ENCODE measurements at regions not wholly inside any gene's neighbourhood (a gene's known extent, or its start where the extent isn't known, plus 50 kb on each side); places are given as distances from the start of the nearest gene placed in this dataset.
"Not testable (repeated sequence)": the region's sequence is repeated elsewhere in the genome, so short reads cannot be mapped to it uniquely, and the experiment has no call there.

- no peak for DNase-seq
Measured at GRCh38 chr7:22066522-22066921, 120.8 kb upstream of the CDCA7L start.

- no peak for DNase-seq
Measured at GRCh38 chr7:22064816-22065215, 119.1 kb upstream of the CDCA7L start.

DNA sequence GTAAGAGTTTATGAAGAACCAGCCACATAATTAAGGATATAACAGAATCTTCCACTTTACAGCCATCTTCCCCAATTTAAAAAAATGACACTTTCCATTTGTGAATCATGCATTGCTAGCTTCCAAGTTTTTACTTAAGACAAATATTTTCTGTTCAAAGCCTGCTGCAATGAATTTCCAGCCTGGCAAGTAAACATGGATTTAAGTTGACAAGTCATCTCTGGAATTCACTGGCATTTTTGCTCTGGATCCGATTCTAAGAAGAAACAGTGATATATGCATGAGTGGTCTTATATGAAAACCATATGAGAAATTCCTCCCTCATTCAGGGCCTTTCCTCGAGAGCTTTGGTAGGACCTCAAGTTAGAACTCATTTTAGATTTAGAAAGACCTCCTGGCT, 116.1 kb upstream of the CDCA7L start:
- DNase-seq, result no peak

DNA sequence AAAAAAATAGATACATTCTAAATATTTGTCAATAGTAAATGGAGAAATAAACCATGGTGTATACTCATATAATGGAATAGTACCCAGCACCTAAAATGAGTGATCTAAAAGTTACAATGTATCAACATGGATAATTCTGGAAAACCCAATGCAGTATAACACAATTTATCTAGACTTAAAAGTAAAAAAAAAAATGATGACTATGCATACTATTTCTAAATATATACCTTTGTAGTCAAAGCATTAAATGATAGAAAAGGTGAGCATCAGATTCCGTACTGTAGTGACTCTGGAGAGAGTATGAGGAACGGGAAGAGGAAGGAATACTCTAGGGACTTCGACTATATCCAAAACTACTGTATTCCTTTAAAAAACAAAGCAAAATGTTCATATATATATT, 115.2 kb upstream of the CDCA7L start:
- DNase-seq, result no peak

GRCh38 chr7:22060197-22060596, 114.5 kb upstream of the CDCA7L start:
- no peak for DNase-seq

GRCh38 chr7:22055226-22055625, 109.5 kb upstream of the CDCA7L start:
- DNase-seq, result no peak

DNA sequence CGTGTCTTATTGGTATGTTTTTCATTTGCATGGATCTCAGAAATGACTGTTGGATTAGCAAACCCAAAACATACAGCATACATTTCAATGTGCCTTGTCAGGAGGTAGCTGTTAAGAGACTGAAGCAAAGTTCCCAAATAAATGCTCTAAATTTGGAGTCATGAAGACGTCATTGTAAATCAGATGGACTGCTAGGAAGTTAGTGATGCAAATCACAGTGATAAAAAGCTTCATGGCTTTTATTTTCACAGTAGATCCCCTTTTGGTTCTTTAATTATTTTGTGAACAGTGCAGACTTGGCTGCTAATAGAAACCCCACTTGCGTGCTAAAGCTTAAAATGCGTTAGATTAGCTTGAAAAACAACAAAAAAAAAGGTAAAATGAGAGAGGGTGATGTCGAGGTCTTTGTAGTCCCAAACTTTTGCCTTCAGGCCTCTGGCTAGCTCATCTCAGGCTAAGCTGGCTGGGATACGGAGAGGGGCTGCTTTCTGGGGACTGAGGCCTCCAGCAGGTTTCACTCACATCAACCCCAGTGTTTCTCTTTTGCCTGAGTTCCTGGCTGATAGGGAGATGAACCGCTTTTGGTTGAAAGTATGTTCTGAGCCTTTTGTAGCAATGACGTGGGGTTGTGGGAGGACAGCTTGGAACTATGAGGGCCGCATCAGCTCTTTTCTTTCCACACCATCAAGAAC, 107.1 kb upstream of the CDCA7L start:
- no peak for DNase-seq

DNA sequence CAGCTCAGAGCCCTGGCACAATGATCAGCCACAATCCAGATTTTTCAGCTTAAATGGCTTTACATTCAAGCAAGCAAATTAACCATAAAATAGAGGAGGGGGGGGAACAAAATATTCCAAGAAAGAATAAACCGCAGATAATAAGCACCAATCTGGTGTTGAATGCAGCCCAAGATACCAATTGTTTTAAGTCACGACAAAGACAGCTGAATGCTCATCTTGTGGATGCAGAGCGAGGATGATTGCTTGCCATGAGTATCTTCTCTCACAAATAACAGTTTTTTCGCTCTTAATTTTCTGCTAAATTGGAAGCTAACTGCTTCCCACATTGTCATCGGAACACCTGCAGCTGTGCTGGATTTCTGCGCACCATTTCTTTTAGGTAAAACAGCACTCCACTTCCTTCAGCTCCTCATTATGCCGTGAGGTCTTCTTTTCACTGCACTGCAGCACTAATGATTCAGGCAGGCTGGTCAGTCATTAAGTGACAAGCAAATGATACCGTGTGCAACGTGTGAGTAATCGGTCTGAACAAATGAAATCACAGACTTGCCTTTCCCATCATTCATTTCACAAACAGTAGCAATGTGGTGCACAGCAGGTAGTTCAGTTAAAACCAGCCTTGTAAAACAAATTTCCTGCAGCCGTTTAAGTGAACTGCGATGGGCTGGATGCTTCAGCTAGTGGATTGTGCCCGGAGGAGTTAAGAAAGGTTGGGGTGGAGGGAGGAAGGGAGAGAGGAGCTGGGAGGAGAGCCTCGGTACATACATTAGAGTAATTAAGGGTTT, 106.4 kb upstream of the CDCA7L start:
- no peak for DNase-seq

DNA sequence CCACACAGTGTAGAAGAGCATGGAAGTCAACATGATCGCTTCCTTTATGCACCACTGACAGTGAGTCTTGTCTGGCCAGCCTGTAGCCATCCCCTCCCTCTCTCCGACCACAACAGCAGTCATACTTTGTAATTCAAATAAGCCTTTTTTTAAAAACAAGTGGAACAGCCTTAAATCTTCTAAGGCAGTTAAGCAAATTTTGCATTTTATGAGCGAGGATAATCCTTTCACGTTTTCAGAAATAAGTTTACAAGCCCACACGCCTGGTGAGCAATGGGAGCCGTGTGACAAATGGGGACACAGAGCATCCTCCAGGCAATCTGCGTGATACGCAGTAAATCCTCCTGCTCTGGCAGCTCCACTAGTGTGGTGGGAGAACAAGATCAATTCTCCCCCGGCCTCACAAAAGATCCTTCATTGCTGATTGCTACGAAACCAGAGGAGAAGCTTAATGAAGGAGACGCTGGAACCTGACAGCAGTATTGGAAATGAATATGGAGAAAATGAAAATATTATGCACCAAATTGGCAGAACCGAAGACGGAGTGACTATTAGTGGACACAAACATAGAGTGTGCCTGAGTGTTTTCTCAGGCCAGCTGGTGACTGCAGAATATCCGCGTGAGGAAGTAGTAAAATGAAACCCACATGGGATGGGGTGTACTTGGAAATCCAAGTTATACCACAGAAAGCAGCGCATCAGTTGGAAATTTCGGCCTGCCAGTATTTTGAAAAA, 104.2 kb upstream of the CDCA7L start:
- no peak for DNase-seq

DNA sequence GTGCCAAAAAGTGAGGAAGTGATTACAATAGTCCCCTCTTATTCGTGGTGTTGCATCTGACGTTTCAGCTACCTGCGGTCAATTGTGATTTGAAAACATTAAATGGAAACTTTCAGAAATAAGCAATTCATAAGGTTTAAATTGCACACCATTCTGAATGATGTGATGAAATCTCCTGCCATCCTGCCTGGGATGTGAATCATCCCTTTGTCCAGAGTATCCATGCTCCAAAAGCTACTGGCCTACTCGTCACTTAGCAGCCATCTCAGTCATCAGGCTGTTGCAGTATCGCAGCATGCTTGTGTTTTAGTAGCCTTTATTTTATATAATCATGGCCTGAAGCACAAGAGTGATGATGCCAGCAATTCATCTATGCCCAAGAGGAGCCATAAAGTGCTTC, 97.7 kb upstream of the CDCA7L start:
- DNase-seq, result no peak

GRCh38 chr7:22040923-22041595, 95.4 kb upstream of the CDCA7L start:
- no peak for DNase-seq

DNA sequence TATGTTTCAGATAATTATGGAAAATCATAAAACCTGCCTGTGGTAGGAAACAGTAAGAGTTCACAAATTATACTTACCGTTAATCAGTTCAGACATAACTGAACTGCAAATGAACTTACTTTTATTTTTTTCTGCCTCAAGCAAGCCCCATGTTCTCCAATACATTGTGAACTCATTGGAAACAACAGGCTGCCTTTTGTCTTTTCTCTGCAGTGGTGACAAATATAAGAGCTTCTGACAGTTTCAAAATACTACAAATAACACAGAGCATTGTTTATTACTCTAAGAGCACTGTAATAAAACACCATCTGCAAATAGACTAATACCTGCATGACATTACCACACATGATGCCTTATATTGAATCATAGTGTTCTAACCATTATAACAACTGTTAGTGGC, 94.0 kb upstream of the CDCA7L start:
- no peak for DNase-seq

GRCh38 chr7:22032356-22032755, 86.7 kb upstream of the CDCA7L start:
- DNase-seq, result not testable (repeated sequence)

DNA sequence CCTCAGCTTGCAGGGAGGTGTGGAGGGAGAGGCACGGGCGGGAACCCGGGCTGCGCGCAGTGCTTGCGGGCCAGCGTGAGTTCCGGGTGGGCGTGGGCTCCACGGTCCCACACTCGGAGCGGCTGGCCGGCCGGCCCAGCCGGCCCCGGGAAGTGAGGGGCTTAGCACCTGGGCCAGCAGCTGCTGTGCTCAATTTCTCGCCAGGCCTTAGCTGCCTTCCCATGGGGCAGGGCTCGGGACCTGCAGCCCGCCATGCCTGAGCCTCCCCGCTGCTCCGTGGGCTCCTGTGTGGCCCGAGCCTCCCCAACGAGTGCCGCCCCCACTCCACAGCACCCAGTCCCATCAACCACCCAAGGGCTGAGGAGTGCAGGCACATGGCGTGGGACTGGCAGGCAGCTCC, 83.0 kb upstream of the CDCA7L start:
- not testable (repeated sequence) for DNase-seq

- DNase-seq, result no peak
Measured at GRCh38 chr7:22027475-22027874, 81.8 kb upstream of the CDCA7L start.

DNA sequence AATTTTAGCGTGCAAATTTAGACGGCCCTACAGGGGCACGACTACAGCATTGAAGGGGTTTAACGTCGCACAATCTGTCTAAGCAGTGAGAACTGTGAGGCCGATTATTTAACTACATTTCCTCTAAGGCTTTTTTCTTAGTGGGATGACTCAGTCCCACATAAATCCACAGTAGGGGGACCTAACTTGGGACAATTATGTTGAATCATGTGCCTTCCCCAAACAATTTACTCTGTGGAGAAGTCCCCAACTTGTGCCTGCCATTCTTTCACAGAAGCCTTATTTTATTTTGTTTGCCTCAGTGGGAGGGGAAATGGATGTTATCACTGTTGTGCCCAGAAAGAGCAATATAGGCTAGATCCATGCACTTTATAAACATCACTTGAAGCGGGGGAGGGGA, 80.3 kb upstream of the CDCA7L start:
- no peak for DNase-seq

DNA sequence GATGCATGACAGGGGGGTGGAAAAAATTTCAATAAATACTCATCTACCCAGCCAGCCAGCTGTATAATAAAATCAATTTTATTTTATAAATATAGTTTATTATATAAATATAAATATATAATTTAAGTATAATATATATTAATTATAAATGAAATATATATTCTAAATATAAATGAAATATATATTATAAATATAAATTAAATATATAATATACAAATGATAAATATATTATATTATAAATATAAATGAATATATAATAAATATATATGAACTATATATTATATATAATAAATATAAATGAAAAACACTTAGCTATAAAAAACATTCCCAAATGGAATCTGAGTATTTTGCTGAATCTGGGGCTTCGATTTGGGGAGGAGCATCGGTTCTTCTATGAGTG, 79.4 kb upstream of the CDCA7L start:
- DNase-seq, result no peak

DNA sequence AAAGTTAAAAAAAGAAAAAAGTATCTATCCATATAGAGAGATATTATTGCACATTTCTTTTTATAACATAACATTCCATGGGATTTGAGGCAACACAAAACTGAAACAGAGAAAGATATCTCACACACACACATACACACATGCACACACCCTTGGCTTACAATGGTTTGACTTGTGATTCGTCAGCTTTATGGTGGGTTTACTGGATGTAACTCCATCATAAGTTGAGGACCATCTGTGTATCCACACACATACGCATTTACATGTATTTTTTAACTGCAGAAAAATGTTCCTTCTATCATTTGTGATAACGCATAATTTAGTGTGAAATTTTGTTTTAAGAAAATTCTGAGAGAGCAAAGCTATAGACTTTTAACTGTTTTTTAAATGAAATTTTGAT, 74.2 kb upstream of the CDCA7L start:
- DNase-seq, result no peak

DNA sequence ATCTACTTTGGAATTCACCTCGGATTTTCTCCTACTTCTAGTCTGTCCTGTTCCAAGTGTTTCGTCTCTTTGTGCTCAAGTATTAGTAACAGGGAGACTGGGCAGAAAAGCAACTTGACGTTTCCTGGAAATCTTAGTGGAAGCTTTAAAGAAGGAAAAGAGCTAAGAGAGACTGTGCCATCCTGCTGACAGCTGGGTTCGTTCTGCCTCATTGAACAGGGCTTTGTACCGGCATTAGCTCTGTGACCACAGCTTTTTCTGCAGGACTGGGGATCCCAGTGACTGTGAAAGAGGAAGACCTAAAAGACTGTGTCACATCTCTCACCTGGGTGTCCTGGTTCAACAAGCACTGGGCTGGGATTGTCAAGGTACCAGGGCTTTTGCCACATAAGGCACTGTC, 70.8 kb upstream of the CDCA7L start:
- no peak for DNase-seq

GRCh38 chr7:22013711-22014110, 68.0 kb upstream of the CDCA7L start:
- DNase-seq, result no peak

- no peak for DNase-seq
Measured at GRCh38 chr7:22008683-22009082, 63.0 kb upstream of the CDCA7L start.

GRCh38 chr7:22008087-22008486, 62.4 kb upstream of the CDCA7L start:
- peak; percentile 11 for DNase-seq

Measured in muscle of arm (tissue), 1 donor.